Esophagus squamous epithelium (tissue), 5 donors: ENCODE measurements at regions not wholly inside any gene's neighbourhood (a gene's known extent, or its start where the extent isn't known, plus 50 kb on each side); places are given as distances from the start of the nearest gene placed in this dataset.

Experiments used
- DNase-seq: peaks from one replicate; lab custom pipeline; 2025; lab: John Stamatoyannopoulos, UW
- H3K27ac ChIP-seq, 4 donors: fragments of 200-600 bp; sonication (generic); one replicate each; pipeline ENCODE4 v1.5.1; 2016 to 2019; ENCODE audit warnings: mild to moderate bottlenecking in 1 of 4
- H3K27me3 ChIP-seq, 4 donors: fragments of 200-600 bp; sonication (generic); 1 replicate in 3 of 4; 2 replicates in 1 of 4; pipeline versions ENCODE4 v1.5.1 to v1.6.0; 2017 to 2021; ENCODE audit warnings: antibody characterized with exemption in 1 of 4
- H3K36me3 ChIP-seq, 3 donors: fragments of 200-600 bp; sonication (generic); one replicate each; pipeline ENCODE4 v1.5.1; 2016 to 2019
- H3K4me1 ChIP-seq, 3 donors: fragments of 200-600 bp; sonication (generic); one replicate each; pipeline ENCODE4 v1.5.1; 2017 to 2019
- H3K4me3 ChIP-seq, 4 donors: fragments of 200-600 bp; sonication (generic); 1 replicate in 3 of 4; 2 replicates in 1 of 4; pipeline ENCODE4 v1.5.1; 2016 to 2019; ENCODE audit warnings: mild to moderate bottlenecking in 2 of 4, moderate library complexity in 1 of 4
- H3K9me3 ChIP-seq, 3 donors: fragments of 200-600 bp; sonication (generic); one replicate each; pipeline ENCODE4 v1.5.1; 2016 to 2019
- CTCF ChIP-seq, 6 experiments: fragments of 450-650 bp in 4 of 6; fragments of 200-600 bp in 2 of 6; sonication (generic) in 2 of 6; IDR thresholded peaks; one replicate each; pipeline ENCODE4 v1.5.1; 2016 to 2019; ENCODE audit warnings: antibody characterized with exemption in 6 of 6, mild to moderate bottlenecking in 4 of 6, moderate library complexity in 4 of 6
- POLR2A ChIP-seq, 4 donors: fragments of 450-650 bp; IDR thresholded peaks; one replicate each; pipeline ENCODE4 v1.6.1; 2017; ENCODE audit warnings: antibody characterized with exemption in 4 of 4, mild to moderate bottlenecking in 4 of 4, moderate library complexity in 3 of 4
- WGBS, 2 donors: methylation state at CpG; one replicate each; pipeline ENCODE4 v1.1.5; 2018; 5-methylcytosine and 5-hydroxymethylcytosine counted together
- intact Hi-C: fragments of 100-400 bp; cut with DNase I; formaldehyde crosslinking; loops from one replicate; pipeline ENCODE4 v1.15.0; 2022
- donor health status: DM: yes; HTN: yes; CAD: no.

- Histone ChIP-seq H3K9me3 (no peaks in the 10 kb centered on the region), H3K27me3 (no peaks in the 10 kb centered on the region), H3K27ac (no peak overlapping the region), H3K36me3 (no peaks in the 10 kb centered on the region), H3K4me1 (peaks cover 0 to 14% (median 0%) of the 10 kb centered on the region in 3 donors), H3K4me3 (no peak overlapping the region)
- DNase-seq = no peak
- 70 to 84% methylated on average over 1 of the region's 1 CpG for WGBS, 2 donors
- intact Hi-C loops = no loop called here
- TF ChIP-seq CTCF (IDR thresholded peaks at IDR 0.05) = no peak
- TF ChIP-seq POLR2A (IDR thresholded peaks at IDR 0.05) = no peak
These were observed 185.0 kb downstream of the SEMA6A start for GRCh38 chr5:116389601-116390000.

GRCh38 chr5:116388564-116389258, 185.9 kb downstream of the SEMA6A start:
- no peak overlapping the region for H3K27ac ChIP-seq
- H3K4me3 ChIP-seq = no peak overlapping the region
- no peak for DNase-seq
- intact Hi-C loops = no loop called here
- TF ChIP-seq CTCF (IDR thresholded peaks at IDR 0.05) (no peak), POLR2A (IDR thresholded peaks at IDR 0.05) (no peak)
- H3K36me3 ChIP-seq = no peaks in the 10 kb centered on the region
- 57 to 85% methylated on average over 8 to 11 of the region's 11 CpGs for WGBS, 2 donors
- H3K9me3 ChIP-seq = no peaks in the 10 kb centered on the region
- H3K27me3 ChIP-seq = no peaks in the 10 kb centered on the region
- H3K4me1 ChIP-seq = peaks cover 0 to 6% (median 0%) of the 10 kb centered on the region in 3 donors

- TF ChIP-seq POLR2A (IDR thresholded peaks at IDR 0.05) = no peak
- TF ChIP-seq CTCF (IDR thresholded peaks at IDR 0.05) = no peak
These were observed 186.9 kb downstream of the SEMA6A start for GRCh38 chr5:116387738-116388137.

GRCh38 chr5:116386633-116387032, 188.0 kb downstream of the SEMA6A start:
- TF ChIP-seq POLR2A (IDR thresholded peaks at IDR 0.05) (no peak), CTCF (IDR thresholded peaks at IDR 0.05) (no peak)
- Histone ChIP-seq H3K4me3 (no peak overlapping the region), H3K27ac (no peak overlapping the region), H3K4me1 (no peaks in the 10 kb centered on the region), H3K27me3 (no peaks in the 10 kb centered on the region), H3K36me3 (peaks cover 0 to 6% (median 0%) of the 10 kb centered on the region in 3 donors), H3K9me3 (no peaks in the 10 kb centered on the region)
- DNase-seq = no peak
- WGBS, 2 donors = 79 to 80% methylated on average over 5 of the region's 5 CpGs
- intact Hi-C loops = no loop called here

More at GRCh38 chr5:116387738-116388137, 186.9 kb downstream of the SEMA6A start:
- Histone ChIP-seq H3K4me3 (no peak overlapping the region), H3K4me1 (no peaks in the 10 kb centered on the region), H3K9me3 (no peaks in the 10 kb centered on the region), H3K27ac (no peak overlapping the region), H3K27me3 (no peaks in the 10 kb centered on the region), H3K36me3 (no peaks in the 10 kb centered on the region)
- WGBS, 2 donors = 93 to 97% methylated on average over 3 of the region's 3 CpGs
- intact Hi-C loops = no loop called here
- no peak for DNase-seq

- H3K4me1 ChIP-seq = peaks cover 0 to 9% (median 0%) of the 10 kb centered on the region in 3 donors
- no peak overlapping the region for H3K27ac ChIP-seq
- DNase-seq = no peak
- peaks cover 0 to 6% (median 0%) of the 10 kb centered on the region in 3 donors for H3K36me3 ChIP-seq
- no peaks in the 10 kb centered on the region for H3K27me3 ChIP-seq
- intact Hi-C loops = no loop called here
- no peak overlapping the region for H3K4me3 ChIP-seq
- TF ChIP-seq CTCF (IDR thresholded peaks at IDR 0.05) (no peak), POLR2A (IDR thresholded peaks at IDR 0.05) (no peak)
- no peaks in the 10 kb centered on the region for H3K9me3 ChIP-seq
- 48 to 54% methylated on average over 3 of the region's 3 CpGs for WGBS, 2 donors
These were observed 191.8 kb downstream of the SEMA6A start for GRCh38 chr5:116382874-116383266.
